ENCODE measurements at regions not wholly inside any gene's neighbourhood (a gene's known extent, or its start where the extent isn't known, plus 50 kb on each side); places are given as distances from the start of the nearest gene placed in this dataset.

GRCh38 chr13:106349080-106349931 is 186.2 kb downstream of the EFNB2 start:
- peak; percentile 87 for DNase-seq

DNA sequence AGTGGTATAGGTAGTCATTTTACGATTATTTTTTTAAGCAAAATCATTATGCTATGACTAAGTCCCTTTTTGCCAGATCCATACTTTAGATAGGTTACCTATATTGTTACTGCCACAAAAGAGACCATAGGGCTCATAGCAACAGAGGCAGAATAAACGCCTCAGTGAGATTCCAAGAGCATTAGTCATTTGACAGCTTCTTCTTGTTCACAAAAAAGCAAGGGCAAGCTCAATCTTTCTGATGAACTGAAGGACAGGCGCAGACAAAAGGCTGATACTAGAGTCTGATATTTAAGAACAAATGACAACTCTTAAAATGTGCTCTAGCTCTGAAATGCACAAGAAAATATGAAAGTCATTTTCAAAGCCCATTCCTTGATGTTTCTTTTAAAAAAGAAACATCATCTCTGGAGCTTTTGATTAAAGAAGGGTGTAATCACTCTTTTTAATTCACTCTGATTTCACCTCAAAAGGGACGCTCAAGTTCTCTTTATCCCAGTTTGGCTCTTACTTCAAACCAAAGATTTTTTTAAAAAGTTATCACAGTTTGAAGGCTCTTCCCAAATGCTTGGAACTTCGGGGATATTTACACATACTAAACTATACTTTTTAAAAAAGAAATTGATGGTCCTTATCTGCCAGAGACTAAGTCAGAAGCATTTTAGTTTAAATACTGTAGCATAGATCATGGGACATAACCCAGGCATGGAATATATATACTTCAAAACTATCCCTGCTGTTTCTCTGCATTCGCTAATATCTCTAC is 187.2 kb downstream of the EFNB2 start:
- DNase-seq = no peak

GRCh38 chr13:106344342-106344741 is 191.1 kb downstream of the EFNB2 start:
- DNase-seq = no peak

DNA sequence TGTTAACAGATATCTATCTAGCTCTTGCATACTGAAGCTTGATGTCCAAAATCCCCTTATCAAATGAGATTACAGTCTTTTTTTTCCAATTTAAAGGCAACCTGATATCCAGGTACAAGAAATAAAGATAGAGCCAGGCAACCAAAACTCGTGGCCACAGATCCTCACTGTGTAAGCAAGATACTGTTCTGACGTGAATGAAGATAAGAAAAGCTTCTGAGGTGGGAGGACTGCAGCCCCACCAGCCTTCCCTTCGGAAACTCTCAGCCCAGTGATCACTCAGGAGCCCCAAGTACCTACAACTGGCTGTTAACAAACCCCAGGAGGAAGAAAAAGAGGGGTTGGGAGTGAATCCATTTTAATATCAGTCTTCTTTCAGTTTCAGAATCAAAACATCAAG is 191.6 kb downstream of the EFNB2 start:
- no peak for DNase-seq

DNA sequence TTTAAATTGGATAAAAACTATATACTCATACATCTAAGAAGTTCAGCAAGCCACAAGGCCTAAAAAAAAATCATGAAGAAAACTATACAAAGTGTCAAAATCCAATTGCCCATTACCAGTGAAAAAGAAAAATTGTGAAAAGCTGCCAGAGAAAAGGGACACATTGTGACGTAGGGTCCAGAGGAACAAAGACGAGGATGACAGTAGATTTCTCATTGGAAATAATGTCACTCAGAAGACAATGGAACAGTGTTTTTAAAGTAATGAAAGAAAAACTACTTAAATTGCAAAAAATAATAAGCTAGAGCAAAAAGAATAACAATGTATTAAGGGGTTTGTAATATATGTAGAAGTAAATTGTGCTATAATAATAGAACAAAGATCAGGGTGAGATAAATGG is 195.2 kb downstream of the EFNB2 start:
- DNase-seq = no peak

DNA sequence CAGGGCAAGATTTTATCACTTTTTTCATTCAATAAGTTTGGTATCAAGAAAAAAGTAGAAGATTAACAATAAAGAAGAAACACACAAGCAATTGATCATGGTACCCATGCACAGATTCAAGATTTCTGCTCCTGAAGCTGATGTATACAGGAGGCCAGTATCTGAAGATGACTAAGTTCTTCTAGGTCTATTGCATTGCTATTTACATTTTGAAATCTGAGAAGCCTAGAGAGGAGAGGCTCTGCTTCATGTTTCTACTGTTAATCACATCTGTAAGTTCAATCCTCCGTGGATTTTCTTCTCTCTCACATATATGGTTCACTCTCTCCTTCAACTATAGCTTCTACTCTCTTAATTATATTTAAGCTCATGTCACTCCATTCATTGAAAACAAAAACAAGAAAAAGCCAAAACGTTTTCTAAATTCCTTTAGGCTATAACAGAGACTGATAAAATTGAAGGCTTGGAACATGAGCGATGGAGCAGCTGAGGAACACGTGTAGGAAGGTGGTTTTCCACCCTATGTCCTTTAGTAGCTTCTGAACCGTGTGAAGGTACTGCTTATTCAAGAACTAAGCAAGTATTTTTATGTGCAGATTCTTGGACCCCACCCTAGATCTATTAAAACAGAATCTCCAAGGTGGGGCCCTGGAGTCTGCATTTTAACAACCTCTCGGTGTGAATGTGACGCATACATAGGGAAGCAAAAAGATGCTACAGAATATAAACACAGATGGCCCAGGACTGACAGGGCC is 198.2 kb downstream of the EFNB2 start:
- no peak for DNase-seq

DNA sequence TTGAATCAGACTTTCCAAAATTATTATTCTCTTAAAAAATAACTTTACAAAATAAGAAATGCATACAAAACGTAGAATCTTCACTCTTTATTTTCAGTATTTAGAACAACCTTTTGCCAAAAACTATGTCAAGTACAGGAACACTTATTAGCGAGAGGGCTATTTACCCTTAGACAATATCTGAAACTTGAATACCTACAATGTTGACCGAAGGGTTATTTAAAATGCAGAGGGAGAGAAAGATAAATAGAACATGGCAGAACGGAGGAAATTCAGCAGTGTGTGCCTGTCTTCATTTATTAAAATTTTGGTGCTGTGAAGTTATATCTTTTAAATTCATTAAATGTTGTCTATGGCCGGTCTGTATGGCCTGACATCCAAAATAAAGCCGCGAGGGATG is 198.8 kb downstream of the EFNB2 start:
- no peak for DNase-seq

DNA sequence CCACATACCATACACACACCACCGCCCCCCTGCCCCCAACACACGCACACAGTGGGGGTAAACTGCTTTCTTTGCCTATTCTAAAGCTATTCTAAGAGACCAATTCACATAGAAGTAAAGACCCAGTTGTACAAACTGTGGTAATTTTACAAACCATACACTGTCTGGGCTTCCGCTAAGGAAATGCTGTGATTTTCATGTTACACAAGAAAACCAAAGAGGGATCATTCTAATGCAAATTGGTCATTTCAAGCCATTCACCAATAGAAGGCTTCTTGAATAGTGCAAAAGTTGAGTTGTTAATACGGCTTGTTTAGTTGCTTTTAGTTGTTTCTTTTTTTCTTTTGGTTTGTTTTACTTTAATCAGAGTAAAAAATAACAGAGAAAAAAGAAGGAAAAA is 202.8 kb downstream of the EFNB2 start:
- DNase-seq = no peak

DNA sequence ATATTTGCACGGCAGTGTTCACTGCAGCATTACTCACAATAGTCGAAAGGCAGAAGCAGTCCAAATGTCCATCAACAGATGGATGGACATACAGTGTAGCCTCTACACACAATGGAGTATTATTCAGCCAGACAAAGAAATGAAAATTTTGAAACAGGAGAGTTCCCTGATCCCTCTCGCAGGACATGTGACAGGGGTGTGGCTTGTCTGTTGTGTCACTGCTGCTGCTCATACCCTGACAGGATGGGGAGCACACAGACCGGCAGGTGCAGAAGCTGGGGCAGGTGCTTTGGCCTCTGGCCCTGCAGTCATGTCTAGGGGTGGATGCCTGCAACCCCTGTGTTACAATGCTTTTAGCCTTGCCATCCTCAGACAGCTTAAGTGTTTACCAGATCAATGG is 204.3 kb downstream of the EFNB2 start:
- DNase-seq = no peak

GRCh38 chr13:106329941-106330340 is 205.5 kb downstream of the EFNB2 start:
- no peak for DNase-seq

GRCh38 chr13:106326751-106327150 is 208.7 kb downstream of the EFNB2 start:
- DNase-seq = no peak

DNA sequence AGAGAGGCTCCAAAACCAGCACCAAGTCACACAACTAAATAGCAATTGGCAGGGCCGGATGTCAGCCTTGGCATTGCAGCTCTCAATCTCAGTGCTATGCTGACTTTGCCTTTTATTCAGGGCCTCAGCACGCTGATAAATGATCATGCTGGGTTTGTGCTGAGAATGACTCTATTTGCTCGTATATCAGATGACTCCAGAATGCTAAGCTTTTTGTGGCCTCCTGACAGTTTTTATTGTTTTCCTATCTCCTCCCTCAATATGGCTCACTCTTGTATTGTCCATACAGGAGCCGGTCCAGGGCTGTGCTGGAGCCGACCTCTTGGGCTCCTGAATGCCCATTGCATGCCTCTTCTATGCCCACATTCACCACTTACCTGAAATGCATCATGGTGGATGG is 211.0 kb downstream of the EFNB2 start:
- DNase-seq = no peak

DNA sequence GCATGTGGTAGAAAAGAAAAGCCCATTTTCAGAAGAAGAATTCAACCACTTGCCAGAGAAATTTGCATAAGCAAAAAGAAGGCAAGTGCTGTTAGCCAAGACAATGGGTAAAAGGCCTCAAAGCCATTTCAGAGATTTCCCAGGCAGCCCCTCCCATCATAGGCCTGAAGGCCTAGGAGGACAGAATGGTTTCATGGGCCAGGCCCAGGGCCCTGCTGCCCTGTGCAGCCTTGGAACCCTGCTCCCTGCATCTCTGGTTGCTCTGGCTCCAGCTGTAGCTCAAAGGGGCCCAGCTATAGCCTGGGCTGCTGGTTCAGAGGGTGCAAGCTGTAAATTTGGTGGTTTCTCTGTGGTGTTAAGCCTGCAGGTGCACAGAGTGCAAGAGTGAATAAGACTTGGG is 212.8 kb downstream of the EFNB2 start:
- no peak for DNase-seq

DNA sequence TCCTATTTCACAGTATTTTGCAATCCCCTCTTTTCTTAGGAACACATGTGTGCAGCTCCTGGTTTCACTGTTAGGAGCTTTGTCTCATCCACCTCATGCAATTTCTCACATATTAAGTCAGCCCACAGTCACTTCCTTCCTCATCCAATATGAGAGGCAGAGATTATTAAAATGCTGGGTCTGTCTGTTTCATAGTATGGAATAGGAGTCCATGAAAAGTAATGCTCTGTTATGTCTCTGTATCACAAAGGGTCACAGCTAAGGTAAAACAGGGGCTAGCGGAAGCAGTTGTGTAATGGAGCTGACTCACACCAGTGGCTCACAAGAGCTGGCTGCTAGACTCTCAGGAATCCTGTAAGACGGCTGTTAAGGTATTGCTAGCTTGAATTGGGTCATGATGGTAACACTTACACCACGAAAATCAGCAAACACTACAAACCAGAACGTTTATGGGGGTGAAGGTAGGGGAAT is 216.5 kb downstream of the EFNB2 start:
- DNase-seq = no peak

GRCh38 chr13:106314417-106314816 is 221.0 kb downstream of the EFNB2 start:
- DNase-seq = no peak

DNA sequence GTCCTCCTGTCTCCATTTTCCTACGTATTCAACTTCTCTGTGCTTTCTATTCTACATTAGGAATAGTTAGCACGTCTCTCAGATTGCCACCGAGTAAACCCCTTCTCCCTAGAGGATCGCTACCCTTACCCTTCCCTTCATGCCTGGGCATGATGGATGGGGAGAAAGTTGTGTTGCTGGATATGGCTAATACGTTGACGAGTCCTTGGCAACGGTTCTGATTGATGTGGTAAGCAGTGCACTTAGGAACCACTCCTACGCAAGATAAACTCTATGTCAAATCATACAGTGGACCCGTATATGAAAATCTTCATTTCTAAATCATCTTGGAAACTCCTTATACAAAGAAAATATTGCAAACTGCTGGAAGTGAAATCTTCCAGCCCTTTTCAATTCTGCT is 224.5 kb downstream of the EFNB2 start:
- DNase-seq = no peak

DNA sequence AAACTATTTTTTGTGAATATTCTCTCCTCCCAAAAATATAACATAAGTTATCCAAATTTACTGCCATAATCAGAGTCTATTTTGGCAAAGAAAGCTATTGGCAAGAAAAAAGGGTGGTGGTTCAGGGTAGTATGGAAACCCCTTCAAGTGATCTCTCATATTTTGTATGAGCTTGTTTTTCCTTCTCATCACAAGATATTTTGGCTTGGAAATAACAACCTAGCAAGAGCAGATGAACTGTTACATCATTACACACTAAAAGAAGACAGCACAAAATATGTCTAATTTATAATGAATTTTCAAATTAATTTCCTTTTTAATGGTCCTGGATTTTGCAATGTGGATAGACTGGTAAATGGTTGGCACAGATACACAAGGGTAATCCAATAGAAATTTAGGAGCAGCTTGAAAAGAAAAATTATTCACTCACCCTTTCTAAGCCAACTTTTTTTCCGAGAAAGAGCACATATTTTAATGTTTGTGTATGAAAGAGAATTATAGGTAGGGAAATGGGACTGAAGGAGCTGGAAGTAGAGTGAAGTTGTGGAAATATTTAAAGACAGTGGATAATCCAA is 225.1 kb downstream of the EFNB2 start:
- DNase-seq = no peak

DNA sequence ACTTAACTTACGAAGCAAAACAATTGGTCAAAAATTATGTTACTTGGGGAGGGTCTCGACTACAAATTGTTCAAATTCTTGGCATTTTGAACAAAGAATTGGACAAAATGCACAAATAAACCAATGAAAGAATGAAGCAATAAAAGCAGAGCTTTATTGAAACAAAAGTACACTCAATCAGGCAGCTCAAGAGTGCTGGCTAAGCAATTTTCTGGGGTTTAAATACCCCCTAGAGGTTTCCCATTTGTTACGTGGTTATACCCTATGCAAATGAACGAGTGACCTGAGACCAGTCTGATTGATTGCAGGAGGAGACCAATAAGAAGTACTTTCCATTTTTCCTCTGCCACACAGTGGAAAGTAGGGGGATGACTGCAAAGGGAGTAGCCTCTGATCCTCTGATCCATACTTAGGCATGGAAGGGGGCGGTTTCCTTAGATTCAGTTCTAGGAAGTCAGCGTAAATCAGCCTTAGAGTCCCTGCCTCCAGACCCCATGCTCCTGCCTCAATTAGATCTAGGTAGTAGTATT is 228.6 kb downstream of the EFNB2 start:
- DNase-seq = no peak

DNA sequence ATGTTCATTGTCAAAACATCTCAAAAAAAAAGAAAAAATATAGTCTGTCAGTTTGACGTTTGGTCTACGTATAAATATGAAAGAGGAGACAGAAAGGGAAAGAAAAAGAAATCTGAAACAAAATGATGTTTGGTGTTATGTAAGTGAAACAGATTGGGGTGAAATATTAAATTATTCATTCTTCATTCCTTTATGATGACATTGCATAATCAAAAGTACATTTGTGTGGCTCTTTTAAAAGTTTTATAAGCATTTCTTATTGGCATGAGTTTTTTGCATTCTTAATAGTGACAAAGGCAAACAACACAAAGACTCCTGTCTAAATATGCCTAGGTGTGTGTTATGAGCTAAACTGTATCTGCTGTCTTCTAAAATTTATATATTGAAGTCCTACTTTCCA is 232.6 kb downstream of the EFNB2 start:
- DNase-seq = no peak

DNA sequence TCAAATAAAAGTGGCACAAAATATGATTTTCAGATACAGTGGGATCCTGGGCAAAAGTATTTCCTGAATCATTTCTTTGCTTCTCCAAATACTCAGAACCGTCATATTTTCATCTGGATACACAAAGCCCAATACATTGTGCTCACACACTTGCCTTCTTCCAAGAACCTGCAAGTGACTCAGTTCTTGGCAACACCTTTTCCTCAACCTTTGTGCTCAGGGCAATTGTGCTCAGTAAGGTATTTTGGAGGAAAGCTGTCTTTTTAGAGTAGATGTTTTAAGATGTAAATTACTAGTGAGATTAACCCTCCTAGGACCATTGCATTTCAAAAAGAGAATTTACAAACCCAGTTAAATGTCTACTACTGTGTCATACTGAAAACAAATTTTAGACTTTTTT is 233.5 kb downstream of the EFNB2 start:
- no peak for DNase-seq

DNA sequence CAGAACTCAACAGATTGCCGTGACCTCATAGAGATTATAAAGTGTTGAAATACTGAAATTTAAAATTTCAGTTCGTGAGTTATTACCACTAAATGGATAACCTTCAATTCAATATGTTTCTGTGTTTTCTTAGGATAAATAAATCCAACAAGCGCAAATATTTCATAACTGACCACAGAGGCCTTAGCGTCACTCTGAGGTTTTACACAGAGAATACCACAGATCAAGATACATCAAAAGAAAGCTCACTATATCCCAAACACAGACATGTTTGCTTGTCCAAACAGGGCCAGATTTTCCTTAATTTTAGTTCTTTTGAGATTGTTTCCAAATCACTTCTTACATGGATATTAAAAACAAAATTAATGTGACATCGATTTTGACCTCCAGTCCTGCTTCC is 235.8 kb downstream of the EFNB2 start:
- no peak for DNase-seq

- no peak for DNase-seq
Observed at GRCh38 chr13:106297283-106297682, 238.2 kb downstream of the EFNB2 start.

DNA sequence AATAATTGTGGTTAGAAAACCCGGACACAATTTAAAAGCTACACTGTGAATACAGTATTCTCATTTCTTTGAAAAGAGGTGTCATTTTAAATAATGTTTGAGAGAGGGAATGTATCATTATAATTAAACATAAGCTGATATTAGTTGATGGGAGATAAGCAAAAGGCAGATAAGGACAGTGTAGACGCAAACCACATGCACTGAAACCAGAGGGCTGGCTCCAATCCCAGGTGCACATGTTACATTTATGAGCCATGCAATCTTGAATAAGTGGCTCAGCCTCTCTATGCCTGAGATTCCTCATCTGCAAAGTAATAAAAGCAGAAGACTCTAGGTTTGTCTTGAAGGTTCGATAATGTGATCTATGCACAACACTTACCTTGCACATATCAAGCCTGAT is 238.7 kb downstream of the EFNB2 start:
- no peak for DNase-seq

Data from DMS153 (cell line).